ENCODE measurements at regions not wholly inside any gene's neighbourhood (a gene's known extent, or its start where the extent isn't known, plus 50 kb on each side); places are given as distances from the start of the nearest gene placed in this dataset.

DNA sequence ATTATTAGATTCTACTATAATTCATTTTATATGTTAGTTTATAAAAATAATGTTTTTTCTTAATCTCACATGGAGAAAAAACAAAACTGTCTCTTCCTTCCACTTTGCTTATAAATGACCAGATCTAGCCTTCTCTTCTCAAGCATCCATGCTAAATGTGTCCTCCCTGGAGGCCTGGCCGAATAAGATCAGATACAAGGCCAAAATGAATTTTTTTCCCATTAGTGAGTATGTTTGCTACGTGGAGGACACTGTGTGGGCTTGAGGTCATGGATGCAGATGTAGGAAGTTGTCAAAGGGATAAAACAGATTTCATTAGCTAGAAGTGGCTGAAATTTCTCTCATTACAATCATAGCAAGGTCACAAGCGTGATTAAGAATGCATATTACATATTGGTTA is 1244.9 kb upstream of the SEL1L start (continued):
- TF ChIP-seq, protein P1, sequence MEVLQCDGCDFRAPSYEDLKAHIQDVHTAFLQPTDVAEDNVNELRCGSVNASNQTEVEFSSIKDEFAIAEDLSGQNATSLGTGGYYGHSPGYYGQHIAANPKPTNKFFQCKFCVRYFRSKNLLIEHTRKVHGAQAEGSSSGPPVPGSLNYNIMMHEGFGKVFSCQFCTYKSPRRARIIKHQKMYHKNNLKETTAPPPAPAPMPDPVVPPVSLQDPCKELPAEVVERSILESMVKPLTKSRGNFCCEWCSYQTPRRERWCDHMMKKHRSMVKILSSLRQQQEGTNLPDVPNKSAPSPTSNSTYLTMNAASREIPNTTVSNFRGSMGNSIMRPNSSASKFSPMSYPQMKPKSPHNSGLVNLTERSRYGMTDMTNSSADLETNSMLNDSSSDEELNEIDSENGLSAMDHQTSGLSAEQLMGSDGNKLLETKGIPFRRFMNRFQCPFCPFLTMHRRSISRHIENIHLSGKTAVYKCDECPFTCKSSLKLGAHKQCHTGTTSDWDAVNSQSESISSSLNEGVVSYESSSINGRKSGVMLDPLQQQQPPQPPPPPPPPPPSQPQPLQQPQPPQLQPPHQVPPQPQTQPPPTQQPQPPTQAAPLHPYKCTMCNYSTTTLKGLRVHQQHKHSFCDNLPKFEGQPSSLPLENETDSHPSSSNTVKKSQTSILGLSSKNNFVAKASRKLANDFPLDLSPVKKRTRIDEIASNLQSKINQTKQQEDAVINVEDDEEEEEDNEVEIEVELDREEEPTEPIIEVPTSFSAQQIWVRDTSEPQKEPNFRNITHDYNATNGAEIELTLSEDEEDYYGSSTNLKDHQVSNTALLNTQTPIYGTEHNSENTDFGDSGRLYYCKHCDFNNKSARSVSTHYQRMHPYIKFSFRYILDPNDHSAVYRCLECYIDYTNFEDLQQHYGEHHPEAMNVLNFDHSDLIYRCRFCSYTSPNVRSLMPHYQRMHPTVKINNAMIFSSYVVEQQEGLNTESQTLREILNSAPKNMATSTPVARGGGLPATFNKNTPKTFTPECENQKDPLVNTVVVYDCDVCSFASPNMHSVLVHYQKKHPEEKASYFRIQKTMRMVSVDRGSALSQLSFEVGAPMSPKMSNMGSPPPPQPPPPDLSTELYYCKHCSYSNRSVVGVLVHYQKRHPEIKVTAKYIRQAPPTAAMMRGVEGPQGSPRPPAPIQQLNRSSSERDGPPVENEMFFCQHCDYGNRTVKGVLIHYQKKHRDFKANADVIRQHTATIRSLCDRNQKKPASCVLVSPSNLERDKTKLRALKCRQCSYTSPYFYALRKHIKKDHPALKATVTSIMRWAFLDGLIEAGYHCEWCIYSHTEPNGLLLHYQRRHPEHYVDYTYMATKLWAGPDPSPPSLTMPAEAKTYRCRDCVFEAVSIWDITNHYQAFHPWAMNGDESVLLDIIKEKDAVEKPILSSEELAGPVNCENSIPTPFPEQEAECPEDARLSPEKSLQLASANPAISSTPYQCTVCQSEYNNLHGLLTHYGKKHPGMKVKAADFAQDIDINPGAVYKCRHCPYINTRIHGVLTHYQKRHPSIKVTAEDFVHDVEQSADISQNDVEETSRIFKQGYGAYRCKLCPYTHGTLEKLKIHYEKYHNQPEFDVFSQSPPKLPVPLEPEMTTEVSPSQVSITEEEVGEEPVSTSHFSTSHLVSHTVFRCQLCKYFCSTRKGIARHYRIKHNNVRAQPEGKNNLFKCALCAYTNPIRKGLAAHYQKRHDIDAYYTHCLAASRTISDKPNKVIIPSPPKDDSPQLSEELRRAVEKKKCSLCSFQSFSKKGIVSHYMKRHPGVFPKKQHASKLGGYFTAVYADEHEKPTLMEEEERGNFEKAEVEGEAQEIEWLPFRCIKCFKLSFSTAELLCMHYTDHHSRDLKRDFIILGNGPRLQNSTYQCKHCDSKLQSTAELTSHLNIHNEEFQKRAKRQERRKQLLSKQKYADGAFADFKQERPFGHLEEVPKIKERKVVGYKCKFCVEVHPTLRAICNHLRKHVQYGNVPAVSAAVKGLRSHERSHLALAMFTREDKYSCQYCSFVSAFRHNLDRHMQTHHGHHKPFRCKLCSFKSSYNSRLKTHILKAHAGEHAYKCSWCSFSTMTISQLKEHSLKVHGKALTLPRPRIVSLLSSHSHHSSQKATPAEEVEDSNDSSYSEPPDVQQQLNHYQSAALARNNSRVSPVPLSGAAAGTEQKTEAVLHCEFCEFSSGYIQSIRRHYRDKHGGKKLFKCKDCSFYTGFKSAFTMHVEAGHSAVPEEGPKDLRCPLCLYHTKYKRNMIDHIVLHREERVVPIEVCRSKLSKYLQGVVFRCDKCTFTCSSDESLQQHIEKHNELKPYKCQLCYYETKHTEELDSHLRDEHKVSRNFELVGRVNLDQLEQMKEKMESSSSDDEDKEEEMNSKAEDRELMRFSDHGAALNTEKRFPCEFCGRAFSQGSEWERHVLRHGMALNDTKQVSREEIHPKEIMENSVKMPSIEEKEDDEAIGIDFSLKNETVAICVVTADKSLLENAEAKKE (CRISPR knock-in tag; IDR thresholded peaks at IDR 0.05) = no peak
- TF ChIP-seq NANOG (IDR thresholded peaks at IDR 0.05; ENCODE audit: borderline replicate concordance) (no peak), ZNF114 (CRISPR knock-in tag; IDR thresholded peaks at IDR 0.05) (no peak), POLR2AphosphoS5 (IDR thresholded peaks at IDR 0.05; ENCODE audit: low read depth) (no peak)
- TF ChIP-seq, protein P2, sequence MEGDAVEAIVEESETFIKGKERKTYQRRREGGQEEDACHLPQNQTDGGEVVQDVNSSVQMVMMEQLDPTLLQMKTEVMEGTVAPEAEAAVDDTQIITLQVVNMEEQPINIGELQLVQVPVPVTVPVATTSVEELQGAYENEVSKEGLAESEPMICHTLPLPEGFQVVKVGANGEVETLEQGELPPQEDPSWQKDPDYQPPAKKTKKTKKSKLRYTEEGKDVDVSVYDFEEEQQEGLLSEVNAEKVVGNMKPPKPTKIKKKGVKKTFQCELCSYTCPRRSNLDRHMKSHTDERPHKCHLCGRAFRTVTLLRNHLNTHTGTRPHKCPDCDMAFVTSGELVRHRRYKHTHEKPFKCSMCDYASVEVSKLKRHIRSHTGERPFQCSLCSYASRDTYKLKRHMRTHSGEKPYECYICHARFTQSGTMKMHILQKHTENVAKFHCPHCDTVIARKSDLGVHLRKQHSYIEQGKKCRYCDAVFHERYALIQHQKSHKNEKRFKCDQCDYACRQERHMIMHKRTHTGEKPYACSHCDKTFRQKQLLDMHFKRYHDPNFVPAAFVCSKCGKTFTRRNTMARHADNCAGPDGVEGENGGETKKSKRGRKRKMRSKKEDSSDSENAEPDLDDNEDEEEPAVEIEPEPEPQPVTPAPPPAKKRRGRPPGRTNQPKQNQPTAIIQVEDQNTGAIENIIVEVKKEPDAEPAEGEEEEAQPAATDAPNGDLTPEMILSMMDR (conservative IDR thresholded peaks at IDR 0.05; ENCODE audit: low read depth in 2 of 2) = no peak

DNA sequence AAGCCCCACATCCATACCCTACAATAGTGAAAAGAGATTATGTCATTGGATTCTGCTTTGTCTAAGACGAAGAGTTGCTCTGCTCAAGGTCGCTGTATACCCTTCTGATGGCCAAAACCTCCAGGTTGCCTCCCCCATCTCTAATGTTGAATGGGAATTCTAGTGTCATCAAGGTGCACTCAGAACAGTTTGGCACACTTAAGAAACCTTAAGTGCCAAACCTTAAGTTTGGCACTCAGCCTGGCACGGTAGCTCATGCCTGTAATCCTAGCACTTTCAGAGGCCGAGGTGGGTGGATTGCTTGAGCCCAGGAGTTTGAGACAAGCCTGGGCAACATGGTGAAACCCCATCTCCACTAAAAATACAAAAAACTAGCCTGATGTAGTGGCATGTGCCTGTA is 1245.6 kb upstream of the SEL1L start:
- Mint-ChIP-seq H3K36me3 (ENCODE audit: low read depth) (peaks cover 2% of the 10 kb centered on the region; the same call in 1 of the 3 replicates), H3K9me3 (peaks cover 27% of the 10 kb centered on the region), H3K27ac (no peak overlapping the region), H3K4me1 (no peaks in the 10 kb centered on the region), H3K27me3 (ENCODE audit: insufficient read depth, low read depth, poor library complexity) (peaks cover 2% of the 10 kb centered on the region), H3K4me3 (no peak overlapping the region)
- Histone ChIP-seq H4K20me1 (replicated peaks; ENCODE audit: insufficient read depth) (no peaks in the 10 kb centered on the region), H3K27ac (ENCODE audit: low read depth) (no peak overlapping the region), H3K9me2 (ENCODE audit: insufficient read depth) (no peaks in the 10 kb centered on the region), H2AFZ (no peak overlapping the region), H3K4me2 (no peak overlapping the region), H3K4me3 (no peak overlapping the region), H3K4me1 (ENCODE audit: insufficient read depth) (no peaks in the 10 kb centered on the region), H3K27me3 (ENCODE audit: insufficient read depth) (no peaks in the 10 kb centered on the region), H3K36me3 (ENCODE audit: insufficient read depth) (no peaks in the 10 kb centered on the region), H3K79me2 (replicated peaks; ENCODE audit: insufficient read depth) (no peaks in the 10 kb centered on the region), H3F3A (replicated peaks; ENCODE audit: low read depth) (no peaks in the 10 kb centered on the region)
- no peak for DNase-seq (ENCODE audit: low spot score)
- ATAC-seq = no peak
- TF ChIP-seq, protein P2 (conservative IDR thresholded peaks at IDR 0.05; ENCODE audit: low read depth in 2 of 2) = no peak
- TF ChIP-seq EZH2 (IDR thresholded peaks at IDR 0.05; ENCODE audit: low read depth, unreplicated experiment) = no peak

Data from GM23338 (cell line).